ENCODE measurements at regions not wholly inside any gene's neighbourhood (a gene's known extent, or its start where the extent isn't known, plus 50 kb on each side); places are given as distances from the start of the nearest gene placed in this dataset.

DNA sequence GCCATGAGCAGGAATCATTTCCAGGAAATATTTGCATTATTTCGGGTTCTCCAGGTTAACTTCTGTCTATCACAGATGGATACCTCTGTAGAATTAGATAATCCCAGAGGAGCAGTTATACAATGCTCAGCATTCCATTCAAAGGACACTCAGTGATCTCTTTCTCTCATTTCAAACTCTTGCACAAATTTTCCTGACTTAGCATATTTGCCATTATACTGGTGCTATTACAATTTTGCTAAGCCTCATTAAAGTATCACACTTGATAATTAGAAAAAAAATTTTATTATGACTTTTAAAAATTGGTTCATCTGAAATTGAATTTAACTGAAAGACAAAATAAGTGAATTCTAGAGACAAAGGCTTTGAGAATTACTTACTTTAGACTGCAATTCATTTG, 469.0 kb downstream of the EPHA3 start:
- TF ChIP-seq, protein P1, sequence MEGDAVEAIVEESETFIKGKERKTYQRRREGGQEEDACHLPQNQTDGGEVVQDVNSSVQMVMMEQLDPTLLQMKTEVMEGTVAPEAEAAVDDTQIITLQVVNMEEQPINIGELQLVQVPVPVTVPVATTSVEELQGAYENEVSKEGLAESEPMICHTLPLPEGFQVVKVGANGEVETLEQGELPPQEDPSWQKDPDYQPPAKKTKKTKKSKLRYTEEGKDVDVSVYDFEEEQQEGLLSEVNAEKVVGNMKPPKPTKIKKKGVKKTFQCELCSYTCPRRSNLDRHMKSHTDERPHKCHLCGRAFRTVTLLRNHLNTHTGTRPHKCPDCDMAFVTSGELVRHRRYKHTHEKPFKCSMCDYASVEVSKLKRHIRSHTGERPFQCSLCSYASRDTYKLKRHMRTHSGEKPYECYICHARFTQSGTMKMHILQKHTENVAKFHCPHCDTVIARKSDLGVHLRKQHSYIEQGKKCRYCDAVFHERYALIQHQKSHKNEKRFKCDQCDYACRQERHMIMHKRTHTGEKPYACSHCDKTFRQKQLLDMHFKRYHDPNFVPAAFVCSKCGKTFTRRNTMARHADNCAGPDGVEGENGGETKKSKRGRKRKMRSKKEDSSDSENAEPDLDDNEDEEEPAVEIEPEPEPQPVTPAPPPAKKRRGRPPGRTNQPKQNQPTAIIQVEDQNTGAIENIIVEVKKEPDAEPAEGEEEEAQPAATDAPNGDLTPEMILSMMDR (IDR thresholded peaks at IDR 0.05), result no peak
- TF ChIP-seq POLR2A (IDR thresholded peaks at IDR 0.05) (no peak), POLR2AphosphoS5 (IDR thresholded peaks at IDR 0.05) (no peak)
